ENCODE measurements at regions not wholly inside any gene's neighbourhood (a gene's known extent, or its start where the extent isn't known, plus 50 kb on each side); places are given as distances from the start of the nearest gene placed in this dataset.

GRCh38 chr15:86010891-86011290 lies 68.8 kb upstream of the AGBL1 start:
- TF ChIP-seq, protein P1, sequence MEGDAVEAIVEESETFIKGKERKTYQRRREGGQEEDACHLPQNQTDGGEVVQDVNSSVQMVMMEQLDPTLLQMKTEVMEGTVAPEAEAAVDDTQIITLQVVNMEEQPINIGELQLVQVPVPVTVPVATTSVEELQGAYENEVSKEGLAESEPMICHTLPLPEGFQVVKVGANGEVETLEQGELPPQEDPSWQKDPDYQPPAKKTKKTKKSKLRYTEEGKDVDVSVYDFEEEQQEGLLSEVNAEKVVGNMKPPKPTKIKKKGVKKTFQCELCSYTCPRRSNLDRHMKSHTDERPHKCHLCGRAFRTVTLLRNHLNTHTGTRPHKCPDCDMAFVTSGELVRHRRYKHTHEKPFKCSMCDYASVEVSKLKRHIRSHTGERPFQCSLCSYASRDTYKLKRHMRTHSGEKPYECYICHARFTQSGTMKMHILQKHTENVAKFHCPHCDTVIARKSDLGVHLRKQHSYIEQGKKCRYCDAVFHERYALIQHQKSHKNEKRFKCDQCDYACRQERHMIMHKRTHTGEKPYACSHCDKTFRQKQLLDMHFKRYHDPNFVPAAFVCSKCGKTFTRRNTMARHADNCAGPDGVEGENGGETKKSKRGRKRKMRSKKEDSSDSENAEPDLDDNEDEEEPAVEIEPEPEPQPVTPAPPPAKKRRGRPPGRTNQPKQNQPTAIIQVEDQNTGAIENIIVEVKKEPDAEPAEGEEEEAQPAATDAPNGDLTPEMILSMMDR (conservative IDR thresholded peaks at IDR 0.05 in 1 of 2, IDR thresholded peaks at IDR 0.05 in 1 of 2; ENCODE audit: extremely low read depth in 1 of 2, insufficient read depth in 1 of 2, low read depth in 1 of 2, low read length in 2 of 2) = no peak
- TF ChIP-seq EZH2 (IDR thresholded peaks at IDR 0.05; ENCODE audit: borderline replicate concordance, low read length) = no peak
